ENCODE measurements at regions not wholly inside any gene's neighbourhood (a gene's known extent, or its start where the extent isn't known, plus 50 kb on each side); places are given as distances from the start of the nearest gene placed in this dataset.
"Not testable (repeated sequence)": the region's sequence is repeated elsewhere in the genome, so short reads cannot be mapped to it uniquely, and the experiment has no call there.

DNA sequence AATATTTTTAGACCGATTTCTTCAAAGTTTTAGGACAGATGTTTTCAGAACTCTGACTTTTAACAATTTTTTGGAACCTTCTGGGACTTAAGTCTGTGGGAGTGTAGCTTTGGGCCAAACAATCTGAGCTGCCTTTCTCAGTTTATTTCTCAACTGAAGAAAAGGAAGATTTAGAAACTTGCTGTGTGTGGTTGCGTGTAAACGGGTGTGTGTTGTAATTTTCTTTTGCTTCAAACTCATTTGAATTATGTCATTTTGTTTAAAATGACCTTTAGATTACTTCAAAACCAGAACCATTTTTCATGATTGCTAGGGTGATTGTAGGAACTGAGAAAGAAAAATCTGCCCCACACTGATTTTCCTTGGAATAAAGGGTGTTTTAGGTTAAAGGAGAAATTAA lies 577.7 kb upstream of the GALNTL6 start:
- no peak overlapping the region for H3K4me3 ChIP-seq (ENCODE audit: low read depth, low read length)
- no peak for TF ChIP-seq CTCF (IDR thresholded peaks at IDR 0.05; ENCODE audit: low read depth, low read length)
- in situ Hi-C loops (cut with HindIII; ENCODE audit: low sequenced_read_pairs): no loop called here
- no peak for DNase-seq (ENCODE audit: low read depth, low spot score)

DNA sequence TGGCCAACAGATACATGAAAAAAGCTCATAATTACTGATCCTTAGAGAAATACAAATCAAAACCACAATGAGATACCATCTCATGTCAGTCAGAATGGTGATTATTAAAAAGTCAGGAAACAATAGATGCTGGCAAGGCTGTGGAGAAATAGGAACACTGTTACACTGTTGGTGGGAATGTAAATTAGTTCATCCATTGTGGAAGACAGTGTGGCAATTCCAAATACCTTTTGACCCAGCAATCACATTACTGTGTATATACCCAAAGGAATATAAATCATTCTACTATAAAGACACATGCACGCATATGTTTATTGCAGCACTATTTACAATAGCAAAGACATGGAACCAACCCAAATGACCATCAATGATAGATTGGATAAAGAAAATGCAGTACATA lies 583.9 kb upstream of the GALNTL6 start:
- H3K4me3 ChIP-seq (ENCODE audit: low read depth, low read length); in situ Hi-C loops (cut with HindIII; ENCODE audit: low sequenced_read_pairs); DNase-seq (ENCODE audit: low read depth, low spot score): not testable (repeated sequence)

DNA sequence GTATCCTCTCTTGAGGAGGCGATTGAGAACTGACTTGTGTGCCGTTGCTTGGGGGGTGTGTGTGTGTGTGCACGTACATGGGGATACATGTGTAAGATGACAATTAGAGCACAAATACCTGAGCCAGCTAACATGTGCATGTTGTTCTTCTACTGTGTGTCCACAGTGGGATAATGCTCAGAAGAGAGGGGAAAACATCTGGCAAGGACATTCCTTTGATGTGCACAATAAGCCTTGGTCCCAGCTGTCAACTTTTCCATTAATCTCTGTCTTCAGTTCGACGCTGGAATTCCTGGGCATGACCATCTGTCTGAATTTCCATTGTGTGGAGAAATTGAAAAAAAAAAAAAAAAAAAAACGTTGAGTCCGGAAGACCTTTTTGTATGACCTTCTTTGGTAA lies 592.0 kb upstream of the GALNTL6 start:
- no peak for TF ChIP-seq CTCF (IDR thresholded peaks at IDR 0.05; ENCODE audit: low read depth, low read length)
- no peak overlapping the region for H3K4me3 ChIP-seq (ENCODE audit: low read depth, low read length)
- in situ Hi-C loops (cut with HindIII; ENCODE audit: low sequenced_read_pairs): no loop called here
- no peak for DNase-seq (ENCODE audit: low read depth, low spot score)

DNA sequence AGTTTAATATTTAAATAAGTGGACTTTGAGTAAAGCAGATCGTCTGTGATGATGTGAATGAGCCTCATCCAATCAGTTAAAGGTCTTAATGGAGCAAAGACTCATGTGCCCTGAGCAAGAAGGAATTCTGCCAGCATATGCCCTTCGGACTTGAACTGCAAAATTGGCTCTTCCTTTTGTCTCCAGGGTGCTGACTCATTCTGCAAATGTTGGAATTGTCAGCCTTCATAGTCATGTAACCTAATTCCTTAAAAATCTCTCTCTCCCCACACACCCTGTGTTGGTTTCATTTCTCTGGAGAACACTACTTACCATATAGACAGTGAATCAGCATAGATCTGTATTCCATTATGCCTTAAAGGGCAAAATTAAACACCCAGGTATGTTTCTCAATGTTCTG lies 609.8 kb upstream of the GALNTL6 start:
- no peak overlapping the region for H3K4me3 ChIP-seq (ENCODE audit: low read depth, low read length)
- peak; percentile 36 for DNase-seq (ENCODE audit: low read depth, low spot score)
- TF ChIP-seq CTCF (IDR thresholded peaks at IDR 0.05; ENCODE audit: low read depth, low read length): no peak
- in situ Hi-C loops (cut with HindIII; ENCODE audit: low sequenced_read_pairs): no loop called here

DNA sequence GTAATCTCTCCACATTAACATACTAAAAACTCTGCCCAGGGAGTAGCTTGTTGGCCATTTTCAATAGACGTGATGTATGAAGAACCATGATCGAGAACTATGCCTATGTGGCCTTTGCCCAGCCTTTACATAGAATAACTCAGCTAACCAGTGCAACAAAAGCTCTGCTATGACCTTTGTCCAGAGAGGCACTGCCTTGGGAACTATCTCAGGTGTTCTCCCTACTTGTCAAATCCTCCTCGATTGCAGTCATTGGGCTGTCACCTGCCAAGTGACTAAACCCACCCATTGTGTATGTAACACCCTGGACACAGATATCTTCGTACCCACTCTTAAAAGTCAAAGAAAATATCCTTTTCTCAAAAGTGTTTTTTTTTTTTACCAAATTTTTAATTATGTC lies 610.3 kb upstream of the GALNTL6 start:
- TF ChIP-seq CTCF (IDR thresholded peaks at IDR 0.05; ENCODE audit: low read depth, low read length): no peak
- no peak overlapping the region for H3K4me3 ChIP-seq (ENCODE audit: low read depth, low read length)
- in situ Hi-C loops (cut with HindIII; ENCODE audit: low sequenced_read_pairs): no loop called here
- no peak for DNase-seq (ENCODE audit: low read depth, low spot score)

- no peak for DNase-seq (ENCODE audit: low read depth, low spot score)
- no peak for TF ChIP-seq CTCF (IDR thresholded peaks at IDR 0.05; ENCODE audit: low read depth, low read length)
- no peak overlapping the region for H3K4me3 ChIP-seq (ENCODE audit: low read depth, low read length)
- in situ Hi-C loops (cut with HindIII; ENCODE audit: low sequenced_read_pairs): no loop called here
These were observed 626.5 kb upstream of the GALNTL6 start for GRCh38 chr4:171186700-171187099.

DNA sequence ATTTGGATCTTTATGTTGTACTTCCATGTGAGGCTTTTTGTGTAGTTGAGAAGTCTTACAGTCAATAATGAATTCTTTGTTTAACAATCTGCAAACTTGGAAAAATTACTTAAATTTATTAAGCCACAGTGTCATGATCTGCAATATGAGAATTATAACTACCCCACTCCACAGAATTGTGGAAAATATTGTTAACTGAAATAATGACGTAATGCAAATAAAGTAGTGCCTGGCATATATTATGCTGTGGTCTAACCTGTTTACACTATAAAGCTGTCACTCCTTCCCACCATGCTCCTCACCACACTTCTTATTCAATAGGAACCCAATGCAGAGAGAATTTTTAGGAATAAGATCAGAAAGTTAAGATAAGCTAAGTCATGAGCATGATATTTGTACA lies 632.1 kb upstream of the GALNTL6 start:
- no peak overlapping the region for H3K4me3 ChIP-seq (ENCODE audit: low read depth, low read length)
- DNase-seq (ENCODE audit: low read depth, low spot score): no peak
- in situ Hi-C loops (cut with HindIII; ENCODE audit: low sequenced_read_pairs): no loop called here
- TF ChIP-seq CTCF (IDR thresholded peaks at IDR 0.05; ENCODE audit: low read depth, low read length): no peak

Data from astrocyte of the spinal cord (primary cell).